ENCODE measurements at regions not wholly inside any gene's neighbourhood (a gene's known extent, or its start where the extent isn't known, plus 50 kb on each side); places are given as distances from the start of the nearest gene placed in this dataset.

DNA sequence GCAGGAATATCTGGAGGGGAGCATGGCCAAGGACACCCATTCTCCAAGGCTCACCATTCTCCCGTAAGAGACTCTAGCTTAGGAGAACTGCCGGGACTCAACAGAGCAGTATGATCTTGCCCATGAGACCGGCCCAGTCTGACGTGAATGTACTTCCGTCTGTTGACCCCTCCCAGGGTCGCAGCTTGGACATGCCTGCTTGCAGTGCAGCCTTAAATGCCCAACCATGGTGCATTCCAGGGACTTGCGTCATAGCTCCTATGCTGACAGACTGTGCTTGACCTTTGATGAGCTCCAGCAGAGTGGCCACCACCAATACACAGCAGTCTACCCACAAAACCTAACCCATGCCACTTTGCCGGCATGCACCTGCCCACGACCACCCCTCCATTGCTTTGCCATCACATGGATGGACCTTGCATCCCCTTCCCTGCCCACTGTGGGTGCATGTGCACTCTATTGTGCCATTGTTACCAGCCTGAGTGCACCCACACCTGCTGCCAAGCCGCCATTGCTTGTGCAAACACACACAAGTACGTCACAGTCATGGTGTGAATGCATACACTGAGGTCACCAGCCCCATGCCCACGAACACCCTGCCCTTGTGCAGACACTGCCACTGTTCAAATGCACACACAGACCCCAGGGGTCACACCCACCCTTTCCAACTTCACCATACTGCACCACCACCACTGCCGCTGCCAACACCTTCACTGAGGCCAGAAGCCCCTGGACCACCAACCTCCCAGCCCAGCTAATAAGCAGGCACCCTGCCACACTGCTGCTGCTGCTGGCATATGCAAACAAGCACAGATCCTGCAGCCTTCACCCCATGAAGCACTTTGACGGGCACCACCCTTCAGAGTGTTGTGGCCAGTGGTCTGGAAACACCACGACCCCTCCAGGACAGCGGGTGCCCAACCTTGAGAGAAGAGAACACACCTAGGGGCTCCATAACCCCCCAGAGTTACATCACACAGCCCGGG lies 1141.3 kb downstream of the BRINP3 start:
- TF ChIP-seq, protein P1, sequence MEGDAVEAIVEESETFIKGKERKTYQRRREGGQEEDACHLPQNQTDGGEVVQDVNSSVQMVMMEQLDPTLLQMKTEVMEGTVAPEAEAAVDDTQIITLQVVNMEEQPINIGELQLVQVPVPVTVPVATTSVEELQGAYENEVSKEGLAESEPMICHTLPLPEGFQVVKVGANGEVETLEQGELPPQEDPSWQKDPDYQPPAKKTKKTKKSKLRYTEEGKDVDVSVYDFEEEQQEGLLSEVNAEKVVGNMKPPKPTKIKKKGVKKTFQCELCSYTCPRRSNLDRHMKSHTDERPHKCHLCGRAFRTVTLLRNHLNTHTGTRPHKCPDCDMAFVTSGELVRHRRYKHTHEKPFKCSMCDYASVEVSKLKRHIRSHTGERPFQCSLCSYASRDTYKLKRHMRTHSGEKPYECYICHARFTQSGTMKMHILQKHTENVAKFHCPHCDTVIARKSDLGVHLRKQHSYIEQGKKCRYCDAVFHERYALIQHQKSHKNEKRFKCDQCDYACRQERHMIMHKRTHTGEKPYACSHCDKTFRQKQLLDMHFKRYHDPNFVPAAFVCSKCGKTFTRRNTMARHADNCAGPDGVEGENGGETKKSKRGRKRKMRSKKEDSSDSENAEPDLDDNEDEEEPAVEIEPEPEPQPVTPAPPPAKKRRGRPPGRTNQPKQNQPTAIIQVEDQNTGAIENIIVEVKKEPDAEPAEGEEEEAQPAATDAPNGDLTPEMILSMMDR (conservative IDR thresholded peaks at IDR 0.05; ENCODE audit: low read length), result no peak
- no peak for TF ChIP-seq EZH2phosphoT487 (IDR thresholded peaks at IDR 0.05; ENCODE audit: borderline replicate concordance, low read depth, low read length)

Data from OCI-LY7 (cell line).